ENCODE measurements at regions not wholly inside any gene's neighbourhood (a gene's known extent, or its start where the extent isn't known, plus 50 kb on each side); places are given as distances from the start of the nearest gene placed in this dataset.

DNA sequence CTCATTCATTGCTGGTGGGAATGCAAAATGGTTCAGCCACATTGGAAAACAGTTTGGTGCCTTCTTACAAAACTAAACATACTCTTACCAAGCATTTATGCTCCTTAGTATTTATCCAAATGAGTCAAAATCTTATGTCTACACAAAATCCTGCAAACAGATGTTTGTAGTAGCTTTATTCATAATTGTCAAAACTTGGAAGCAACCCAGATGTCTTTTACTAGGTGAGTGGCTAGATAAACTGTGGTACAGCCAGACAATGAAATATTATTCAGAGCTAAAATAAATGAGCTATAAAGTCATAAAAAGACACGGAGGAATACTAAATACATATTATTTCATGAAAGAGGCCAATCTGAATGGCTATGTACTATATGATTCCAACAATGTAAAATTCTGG is 709.5 kb downstream of the NSUN3 start:
- WGBS, 4 donors, result 39 to 62% (median 60%) methylated on average over 1 of the region's 1 CpG
- no peaks in the 10 kb centered on the region for H3K36me3 ChIP-seq (replicated peaks in 1 of 2)

DNA sequence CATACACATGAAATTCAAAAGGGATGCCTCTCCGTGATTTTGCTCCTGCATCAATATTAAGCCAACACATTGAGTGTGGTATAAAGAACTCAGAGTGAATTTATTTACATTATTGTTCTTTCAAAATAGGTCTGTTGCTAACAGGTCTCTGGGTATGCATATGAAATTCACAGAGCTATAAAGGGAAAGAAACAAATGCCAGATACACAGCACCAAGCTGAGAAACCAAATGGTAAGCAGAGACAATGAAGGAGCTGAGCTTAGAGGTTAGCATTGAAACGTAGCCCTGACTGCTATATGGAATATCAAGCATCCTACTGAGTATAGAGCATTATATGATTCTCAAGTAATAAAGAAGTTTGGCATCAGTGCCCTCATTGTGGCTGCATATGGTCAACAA is 712.9 kb downstream of the NSUN3 start:
- no peak overlapping the region for H3K27ac ChIP-seq
- H3K4me3 ChIP-seq, result no peak overlapping the region
- no peaks in the 10 kb centered on the region for H3K9me3 ChIP-seq (replicated peaks in 1 of 3)
- H3K27me3 ChIP-seq, result no peaks in the 10 kb centered on the region
- H3K36me3 ChIP-seq (replicated peaks in 1 of 2), result no peaks in the 10 kb centered on the region
- intact Hi-C loops (cut with DNase I), result no loop called here
- H3K4me1 ChIP-seq (replicated peaks in 1 of 2), result no peaks in the 10 kb centered on the region
- 52 to 72% (median 63%) methylated on average over 2 of the region's 2 CpGs for WGBS, 4 donors
- DNase-seq, result no peak
- no peak for TF ChIP-seq CTCF (IDR thresholded peaks at IDR 0.05)
- no peak for TF ChIP-seq POLR2A (IDR thresholded peaks at IDR 0.05)

More for the DNA sequence above, 709.5 kb downstream of the NSUN3 start:
- TF ChIP-seq CTCF (IDR thresholded peaks at IDR 0.05) (no peak), POLR2A (IDR thresholded peaks at IDR 0.05) (no peak)
- Histone ChIP-seq H3K27me3 (no peaks in the 10 kb centered on the region), H3K27ac (no peak overlapping the region), H3K4me3 (no peak overlapping the region), H3K4me1 (replicated peaks in 1 of 2) (no peaks in the 10 kb centered on the region), H3K9me3 (replicated peaks in 1 of 3) (no peaks in the 10 kb centered on the region)
- intact Hi-C loops (cut with DNase I), result no loop called here
- DNase-seq, result no peak

- Histone ChIP-seq H3K27me3 (no peaks in the 10 kb centered on the region), H3K36me3 (replicated peaks in 1 of 2) (no peaks in the 10 kb centered on the region), H3K4me3 (no peak overlapping the region), H3K4me1 (replicated peaks in 1 of 2) (no peaks in the 10 kb centered on the region), H3K27ac (no peak overlapping the region), H3K9me3 (replicated peaks in 1 of 3) (no peaks in the 10 kb centered on the region)
- 58 to 74% (median 73%) methylated on average over 3 of the region's 3 CpGs for WGBS, 4 donors
- TF ChIP-seq POLR2A (IDR thresholded peaks at IDR 0.05), result no peak
- TF ChIP-seq CTCF (IDR thresholded peaks at IDR 0.05), result no peak
- intact Hi-C loops (cut with DNase I), result no loop called here
- DNase-seq, result no peak
Observed at GRCh38 chr3:94776401-94776915, 713.6 kb downstream of the NSUN3 start.

GRCh38 chr3:94778289-94778688 is 715.4 kb downstream of the NSUN3 start:
- no peaks in the 10 kb centered on the region for H3K4me1 ChIP-seq (replicated peaks in 1 of 2)
- no peak for DNase-seq
- TF ChIP-seq POLR2A (IDR thresholded peaks at IDR 0.05) (no peak), CTCF (IDR thresholded peaks at IDR 0.05) (no peak)
- no peak overlapping the region for H3K4me3 ChIP-seq
- intact Hi-C loops (cut with DNase I), result no loop called here
- no peaks in the 10 kb centered on the region for H3K27me3 ChIP-seq
- 52 to 69% (median 61%) methylated on average over 1 of the region's 1 CpG for WGBS, 4 donors
- no peak overlapping the region for H3K27ac ChIP-seq
- H3K36me3 ChIP-seq (replicated peaks in 1 of 2), result no peaks in the 10 kb centered on the region
- no peaks in the 10 kb centered on the region for H3K9me3 ChIP-seq (replicated peaks in 1 of 3)
